ENCODE measurements at regions not wholly inside any gene's neighbourhood (a gene's known extent, or its start where the extent isn't known, plus 50 kb on each side); places are given as distances from the start of the nearest gene placed in this dataset.

- ChIA-PET POLR2A (no interaction called here), CTCF (interaction anchor here (1.7 kb wide), 1 partner anchor 9 kb away, joined by 3 read pairs; no protein-coding TSS in a partner anchor)
- DNase-seq (ENCODE audit: extremely low spot score), result no peak
- no peak for TF ChIP-seq CTCF (IDR thresholded peaks at IDR 0.05; ENCODE audit: control extremely low read depth, extremely low read depth, low read depth, missing control alignments)
Observed at GRCh38 chr12:83767723-83768122, 1081.0 kb downstream of the TMTC2 start.

GRCh38 chr12:83763425-83763824, 1076.7 kb downstream of the TMTC2 start:
- TF ChIP-seq CTCF (IDR thresholded peaks at IDR 0.05; ENCODE audit: control extremely low read depth, extremely low read depth, low read depth, missing control alignments), result no peak
- no peak for DNase-seq (ENCODE audit: extremely low spot score)
- CTCF ChIA-PET, result no interaction called here
- POLR2A ChIA-PET, result no interaction called here

- DNase-seq (ENCODE audit: extremely low spot score), result no peak
- POLR2A ChIA-PET, result no interaction called here
- CTCF ChIA-PET, result no interaction called here
- TF ChIP-seq CTCF (IDR thresholded peaks at IDR 0.05; ENCODE audit: control extremely low read depth, extremely low read depth, low read depth, missing control alignments), result no peak
Observed at GRCh38 chr12:83759906-83760305, 1073.2 kb downstream of the TMTC2 start.

GRCh38 chr12:83758888-83759631, 1072.4 kb downstream of the TMTC2 start:
- DNase-seq (ENCODE audit: extremely low spot score), result no peak
- no peak for TF ChIP-seq CTCF (IDR thresholded peaks at IDR 0.05; ENCODE audit: control extremely low read depth, extremely low read depth, low read depth, missing control alignments)
- CTCF ChIA-PET, result no interaction called here
- POLR2A ChIA-PET, result no interaction called here

- ChIA-PET CTCF (no interaction called here), POLR2A (no interaction called here)
- no peak for TF ChIP-seq CTCF (IDR thresholded peaks at IDR 0.05; ENCODE audit: control extremely low read depth, extremely low read depth, low read depth, missing control alignments)
- DNase-seq (ENCODE audit: extremely low spot score), result no peak
Observed at GRCh38 chr12:83753904-83754303, 1067.2 kb downstream of the TMTC2 start.

- no peak for DNase-seq (ENCODE audit: extremely low spot score)
- CTCF ChIA-PET, result no interaction called here
- POLR2A ChIA-PET, result no interaction called here
- TF ChIP-seq CTCF (IDR thresholded peaks at IDR 0.05; ENCODE audit: control extremely low read depth, extremely low read depth, low read depth, missing control alignments), result no peak
Observed at GRCh38 chr12:83753205-83753604, 1066.5 kb downstream of the TMTC2 start.

Measured in GM10248 (cell line).